ENCODE measurements at regions not wholly inside any gene's neighbourhood (a gene's known extent, or its start where the extent isn't known, plus 50 kb on each side); places are given as distances from the start of the nearest gene placed in this dataset.
"Not testable (repeated sequence)": the region's sequence is repeated elsewhere in the genome, so short reads cannot be mapped to it uniquely, and the experiment has no call there.

DNA sequence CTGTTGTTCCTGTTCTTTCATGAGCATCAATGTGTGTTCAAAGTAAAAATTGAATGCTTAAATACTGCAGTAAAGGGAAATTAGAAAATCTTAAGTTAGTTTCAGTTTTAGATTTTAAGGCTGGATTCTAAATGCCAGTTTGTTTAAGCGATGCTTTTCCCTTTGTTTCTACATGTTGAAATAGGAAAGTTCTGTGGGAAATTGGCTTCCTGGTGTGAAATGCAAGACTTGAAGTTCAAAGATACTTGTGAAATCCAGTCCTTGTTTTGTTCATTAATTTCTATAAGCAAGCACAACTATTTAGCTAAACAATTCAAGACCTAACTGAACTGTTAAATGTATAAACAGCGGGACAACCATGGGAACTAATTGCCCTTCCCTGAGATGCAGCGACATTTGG lies 149.1 kb downstream of the LYPLAL1 start:
- H3K4me1 ChIP-seq (ENCODE audit: insufficient read depth, low read length, poor library complexity, severe bottlenecking), result no peaks in the 10 kb centered on the region
- H3K79me2 ChIP-seq (ENCODE audit: insufficient read depth, low read length), result no peaks in the 10 kb centered on the region
- H3K9me2 ChIP-seq (replicated peaks; ENCODE audit: low read depth, low read length), result no peaks in the 10 kb centered on the region
- H3K4me2 ChIP-seq (ENCODE audit: low read depth, low read length, poor library complexity, severe bottlenecking), result no peak overlapping the region
- no peaks in the 10 kb centered on the region for H4K20me1 ChIP-seq (ENCODE audit: insufficient read depth, low read length, poor library complexity, severe bottlenecking)
- no peak overlapping the region for H2AFZ ChIP-seq (ENCODE audit: low read length)
- H3K27me3 ChIP-seq (ENCODE audit: insufficient read depth, low read length, poor library complexity, severe bottlenecking), result no peaks in the 10 kb centered on the region
- TF ChIP-seq EZH2phosphoT487 (IDR thresholded peaks at IDR 0.05; ENCODE audit: borderline replicate concordance) (no peak), CTCF (conservative IDR thresholded peaks at IDR 0.05; ENCODE audit: low read length) (no peak)
- H3K36me3 ChIP-seq (ENCODE audit: insufficient read depth, low read length), result no peaks in the 10 kb centered on the region
- H3K9ac ChIP-seq (ENCODE audit: low read depth, low read length, poor library complexity, severe bottlenecking), result no peak overlapping the region
- no peaks in the 10 kb centered on the region for H3F3A ChIP-seq (ENCODE audit: low read depth)
- no peaks in the 10 kb centered on the region for H3K9me3 ChIP-seq (ENCODE audit: insufficient read depth, low read depth, low read length)
- H3K4me3 ChIP-seq (ENCODE audit: low read length, poor library complexity, severe bottlenecking), result no peak overlapping the region

- H3F3A ChIP-seq (ENCODE audit: low read depth); H3K4me1 ChIP-seq (ENCODE audit: insufficient read depth, low read length, poor library complexity, severe bottlenecking); H3K79me2 ChIP-seq (ENCODE audit: insufficient read depth, low read length); H4K20me1 ChIP-seq (ENCODE audit: insufficient read depth, low read length, poor library complexity, severe bottlenecking); H3K4me3 ChIP-seq (ENCODE audit: low read length, poor library complexity, severe bottlenecking); H3K36me3 ChIP-seq (ENCODE audit: insufficient read depth, low read length); H3K4me2 ChIP-seq (ENCODE audit: low read depth, low read length, poor library complexity, severe bottlenecking); H3K9me2 ChIP-seq (replicated peaks; ENCODE audit: low read depth, low read length); H3K9ac ChIP-seq (ENCODE audit: low read depth, low read length, poor library complexity, severe bottlenecking); H3K9me3 ChIP-seq (ENCODE audit: insufficient read depth, low read depth, low read length); H3K27me3 ChIP-seq (ENCODE audit: insufficient read depth, low read length, poor library complexity, severe bottlenecking); H2AFZ ChIP-seq (ENCODE audit: low read length): not testable (repeated sequence)
These were observed 146.9 kb downstream of the LYPLAL1 start for GRCh38 chr1:219320563-219320962.

GRCh38 chr1:219318826-219319225 lies 145.1 kb downstream of the LYPLAL1 start:
- Histone ChIP-seq H4K20me1 (ENCODE audit: insufficient read depth, low read length, poor library complexity, severe bottlenecking) (no peaks in the 10 kb centered on the region), H3K36me3 (ENCODE audit: insufficient read depth, low read length) (no peaks in the 10 kb centered on the region), H3K4me3 (ENCODE audit: low read length, poor library complexity, severe bottlenecking) (no peak overlapping the region), H2AFZ (ENCODE audit: low read length) (no peak overlapping the region), H3K9me3 (ENCODE audit: insufficient read depth, low read depth, low read length) (no peaks in the 10 kb centered on the region), H3F3A (ENCODE audit: low read depth) (no peaks in the 10 kb centered on the region), H3K4me2 (ENCODE audit: low read depth, low read length, poor library complexity, severe bottlenecking) (no peak overlapping the region), H3K27me3 (ENCODE audit: insufficient read depth, low read length, poor library complexity, severe bottlenecking) (no peaks in the 10 kb centered on the region), H3K9me2 (replicated peaks; ENCODE audit: low read depth, low read length) (no peaks in the 10 kb centered on the region), H3K79me2 (ENCODE audit: insufficient read depth, low read length) (no peaks in the 10 kb centered on the region), H3K4me1 (ENCODE audit: insufficient read depth, low read length, poor library complexity, severe bottlenecking) (no peaks in the 10 kb centered on the region), H3K9ac (ENCODE audit: low read depth, low read length, poor library complexity, severe bottlenecking) (no peak overlapping the region)
- TF ChIP-seq CTCF (conservative IDR thresholded peaks at IDR 0.05; ENCODE audit: low read length) (no peak), EZH2phosphoT487 (IDR thresholded peaks at IDR 0.05; ENCODE audit: borderline replicate concordance) (no peak)

DNA sequence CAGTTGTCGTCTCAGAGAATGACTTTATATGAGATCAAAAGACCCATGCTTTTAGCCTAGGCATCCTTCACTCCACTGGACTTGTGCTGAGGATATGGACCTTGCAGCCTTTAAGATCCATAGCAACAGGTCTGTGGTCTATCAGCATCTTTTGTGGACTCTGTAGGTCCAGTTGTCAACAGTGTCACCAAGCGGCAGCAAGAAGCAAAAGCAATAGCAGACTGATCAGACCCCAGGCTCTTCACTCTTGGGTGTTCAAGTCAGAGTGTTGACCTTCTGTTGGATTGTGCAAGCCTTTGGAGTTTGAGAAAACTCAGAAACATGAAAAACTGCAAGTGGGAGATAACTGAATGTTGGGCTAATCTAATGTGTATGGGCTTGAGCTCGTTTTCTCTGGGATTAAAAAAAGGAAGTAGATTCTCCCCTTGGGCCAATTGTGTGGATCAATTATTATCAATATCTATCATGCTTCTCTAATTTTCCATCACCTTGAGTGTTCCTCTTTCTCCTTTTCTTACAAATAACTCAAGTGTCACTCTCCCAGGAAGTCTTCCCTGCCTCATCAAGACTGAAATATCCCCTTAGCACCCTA lies 144.2 kb downstream of the LYPLAL1 start:
- Histone ChIP-seq H3K9me3 (ENCODE audit: insufficient read depth, low read depth, low read length) (no peaks in the 10 kb centered on the region), H3K4me1 (ENCODE audit: insufficient read depth, low read length, poor library complexity, severe bottlenecking) (no peaks in the 10 kb centered on the region), H4K20me1 (ENCODE audit: insufficient read depth, low read length, poor library complexity, severe bottlenecking) (no peaks in the 10 kb centered on the region), H3K36me3 (ENCODE audit: insufficient read depth, low read length) (no peaks in the 10 kb centered on the region), H3K27me3 (ENCODE audit: insufficient read depth, low read length, poor library complexity, severe bottlenecking) (no peaks in the 10 kb centered on the region), H3K79me2 (ENCODE audit: insufficient read depth, low read length) (no peaks in the 10 kb centered on the region), H3K4me2 (ENCODE audit: low read depth, low read length, poor library complexity, severe bottlenecking) (no peak overlapping the region), H3K9me2 (replicated peaks; ENCODE audit: low read depth, low read length) (no peaks in the 10 kb centered on the region), H3K9ac (ENCODE audit: low read depth, low read length, poor library complexity, severe bottlenecking) (no peak overlapping the region), H3F3A (ENCODE audit: low read depth) (no peaks in the 10 kb centered on the region), H3K4me3 (ENCODE audit: low read length, poor library complexity, severe bottlenecking) (no peak overlapping the region), H2AFZ (ENCODE audit: low read length) (no peak overlapping the region)
- TF ChIP-seq EZH2phosphoT487 (IDR thresholded peaks at IDR 0.05; ENCODE audit: borderline replicate concordance), result no peak
